CD14-positive monocyte (primary cell): ENCODE measurements at regions not wholly inside any gene's neighbourhood (a gene's known extent, or its start where the extent isn't known, plus 50 kb on each side); places are given as distances from the start of the nearest gene placed in this dataset.

ENCODE experiments used
- DNase-seq, 3 donors: peaks; one replicate each; pipeline ENCODE4 v3.0.0-alpha.2; 2011 to 2022
- H2AFZ ChIP-seq: 2 replicates; pipeline ENCODE4 v1.6.0; 2012; ENCODE audit warnings: mild to moderate bottlenecking, low read depth, low read length, inconsistent platforms; ENCODE audit not compliant: insufficient read depth, poor library complexity, severe bottlenecking
- H3K27ac ChIP-seq, 2 donors: 1 replicate in 1 of 2; 2 replicates in 1 of 2; pipeline ENCODE4 v1.5.1; 2012 to 2013; ENCODE audit warnings: low read length in 2 of 2, control low read depth in 1 of 2, inconsistent platforms in 1 of 2, low read depth in 1 of 2, mild to moderate bottlenecking in 1 of 2
- H3K27me3 ChIP-seq, 2 donors: one replicate each; pipeline versions ENCODE4 v1.6.0 to v1.6.1; 2011 to 2013; ENCODE audit warnings: low read length in 2 of 2; ENCODE audit not compliant: control insufficient read depth in 2 of 2, insufficient read depth in 2 of 2
- H3K36me3 ChIP-seq, 2 donors: replicated peaks in 1 of 2; 1 replicate in 1 of 2; 2 replicates in 1 of 2; pipeline versions ENCODE4 v1.5.1 to v1.6.1; 2012 to 2013; ENCODE audit warnings: low read length in 2 of 2, control low read depth in 1 of 2, inconsistent platforms in 1 of 2, mild to moderate bottlenecking in 1 of 2; ENCODE audit not compliant: insufficient read depth in 2 of 2, control insufficient read depth in 1 of 2
- H3K4me1 ChIP-seq, 2 donors: 1 replicate in 1 of 2; 2 replicates in 1 of 2; pipeline versions ENCODE4 v1.5.1 to v1.6.1; 2012 to 2013; ENCODE audit warnings: low read length in 2 of 2, control low read depth in 1 of 2, inconsistent platforms in 1 of 2, mild to moderate bottlenecking in 1 of 2, moderate library complexity in 1 of 2; ENCODE audit not compliant: insufficient read depth in 2 of 2, control insufficient read depth in 1 of 2
- H3K4me2 ChIP-seq: replicated peaks from 2 replicates; pipeline ENCODE3; 2012; ENCODE audit warnings: low read length, moderate library complexity, mild to moderate bottlenecking; ENCODE audit not compliant: poor library complexity, severe bottlenecking; ENCODE audit errors: extremely low read depth
- H3K4me3 ChIP-seq, 3 experiments: fragments of 200-600 bp in 1 of 3; sonication (generic) in 1 of 3; replicated peaks in 1 of 3; 1 replicate in 2 of 3; 2 replicates in 1 of 3; pipeline ENCODE4 v1.5.1; 2011 to 2013; ENCODE audit warnings: low read length in 3 of 3, mild to moderate bottlenecking in 3 of 3, control low read depth in 2 of 3, low read depth in 2 of 3, inconsistent platforms in 1 of 3, moderate library complexity in 1 of 3
- H3K79me2 ChIP-seq: 2 replicates; pipeline ENCODE4 v1.6.0; 2012; ENCODE audit warnings: mild to moderate bottlenecking, control low read depth, inconsistent platforms, low read length, moderate library complexity; ENCODE audit not compliant: insufficient read depth
- H3K9ac ChIP-seq: 2 replicates; pipeline ENCODE4 v1.6.0; 2017; ENCODE audit warnings: low read length, mild to moderate bottlenecking; ENCODE audit not compliant: insufficient read depth, poor library complexity, severe bottlenecking
- H3K9me3 ChIP-seq, 2 donors: replicated peaks in 1 of 2; 1 replicate in 1 of 2; 2 replicates in 1 of 2; pipeline versions ENCODE4 v1.5.1 to v1.6.1; 2012 to 2013; ENCODE audit warnings: low read length in 2 of 2, control low read depth in 1 of 2; ENCODE audit not compliant: control insufficient read depth in 1 of 2, insufficient read depth in 1 of 2
- H4K20me1 ChIP-seq: 2 replicates; pipeline ENCODE4 v1.6.0; 2012; ENCODE audit warnings: mild to moderate bottlenecking, low read length, control low read depth, moderate library complexity; ENCODE audit not compliant: insufficient read depth
- H3K27ac Mint-ChIP-seq, 7 donors: one replicate each; pipeline ENCODE4 v1.8.0; 2020; ENCODE audit warnings: mild to moderate bottlenecking in 7 of 7, mixed read lengths in 7 of 7, moderate library complexity in 6 of 7, inconsistent platforms in 2 of 7
- H3K27me3 Mint-ChIP-seq, 3 donors: one replicate each; pipeline ENCODE4 v1.8.0; 2021 to 2022; ENCODE audit warnings: low read depth in 3 of 3, mild to moderate bottlenecking in 3 of 3, mixed read lengths in 3 of 3, moderate library complexity in 3 of 3, inconsistent platforms in 1 of 3
- H3K36me3 Mint-ChIP-seq, 2 donors: one replicate each; pipeline ENCODE4 v1.8.0; 2020; ENCODE audit warnings: mixed read lengths in 2 of 2, inconsistent platforms in 1 of 2, mild to moderate bottlenecking in 1 of 2
- H3K4me1 Mint-ChIP-seq: one replicate; pipeline ENCODE4 v1.8.0; 2020; ENCODE audit warnings: mild to moderate bottlenecking, mixed read lengths
- H3K4me3 Mint-ChIP-seq, 2 donors: one replicate each; pipeline ENCODE4 v1.8.0; 2020; ENCODE audit warnings: mild to moderate bottlenecking in 2 of 2, mixed read lengths in 2 of 2, moderate library complexity in 1 of 2
- H3K9me3 Mint-ChIP-seq, 7 donors: one replicate each; pipeline ENCODE4 v1.8.0; 2020 to 2022; ENCODE audit warnings: mixed read lengths in 7 of 7, mild to moderate bottlenecking in 6 of 7, moderate library complexity in 6 of 7, inconsistent platforms in 2 of 7
- whole genome bisulfite sequencing: methylation state at CpG from one replicate; pipeline ENCODE4 v1.1.5; 2013; ENCODE audit warnings: missing lambda C conversion rate; ENCODE audit not compliant: insufficient coverage; 5-methylcytosine and 5-hydroxymethylcytosine counted together
- intact Hi-C, 2 donors: fragments of 100-400 bp; cut with micrococcal nuclease; formaldehyde crosslinking; loops; one replicate each; pipeline versions ENCODE4 v1.15.0 to v1.15.1; 2023
- TF ChIP-seq, protein P1 (sequence below): fragments of 200-600 bp; IDR thresholded peaks from one replicate; pipeline ENCODE4 v1.8.0; 2022; ENCODE audit warnings: antibody characterized with exemption, mild to moderate bottlenecking

DNA sequence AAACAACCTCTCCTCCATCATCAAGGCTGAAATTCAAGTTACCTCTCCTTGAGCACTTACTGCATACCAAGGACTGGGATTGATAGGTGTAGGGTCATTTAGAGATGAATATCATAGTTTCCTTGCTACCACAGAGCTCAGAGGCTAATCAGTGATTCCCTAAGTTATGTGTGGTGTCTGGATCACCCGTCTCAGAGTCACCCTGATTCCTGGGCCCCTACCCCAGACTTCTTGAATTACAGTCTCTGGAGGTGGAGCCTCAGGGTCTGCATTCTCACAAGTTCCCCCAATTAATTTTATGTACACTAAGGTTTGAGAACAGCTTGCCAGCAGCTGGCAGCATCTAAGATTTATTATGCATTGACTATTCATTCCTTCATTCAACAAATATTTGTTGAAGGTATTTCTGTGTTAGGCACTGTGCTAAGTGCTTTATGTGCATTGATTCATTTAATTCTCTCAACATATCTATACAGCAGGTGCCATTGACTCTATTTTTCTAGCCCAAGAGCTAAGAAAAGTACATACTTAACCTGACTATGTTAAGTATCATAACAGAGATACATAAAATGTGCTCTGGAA lies 182.9 kb upstream of the FGGY start:
- TF ChIP-seq, protein P1, sequence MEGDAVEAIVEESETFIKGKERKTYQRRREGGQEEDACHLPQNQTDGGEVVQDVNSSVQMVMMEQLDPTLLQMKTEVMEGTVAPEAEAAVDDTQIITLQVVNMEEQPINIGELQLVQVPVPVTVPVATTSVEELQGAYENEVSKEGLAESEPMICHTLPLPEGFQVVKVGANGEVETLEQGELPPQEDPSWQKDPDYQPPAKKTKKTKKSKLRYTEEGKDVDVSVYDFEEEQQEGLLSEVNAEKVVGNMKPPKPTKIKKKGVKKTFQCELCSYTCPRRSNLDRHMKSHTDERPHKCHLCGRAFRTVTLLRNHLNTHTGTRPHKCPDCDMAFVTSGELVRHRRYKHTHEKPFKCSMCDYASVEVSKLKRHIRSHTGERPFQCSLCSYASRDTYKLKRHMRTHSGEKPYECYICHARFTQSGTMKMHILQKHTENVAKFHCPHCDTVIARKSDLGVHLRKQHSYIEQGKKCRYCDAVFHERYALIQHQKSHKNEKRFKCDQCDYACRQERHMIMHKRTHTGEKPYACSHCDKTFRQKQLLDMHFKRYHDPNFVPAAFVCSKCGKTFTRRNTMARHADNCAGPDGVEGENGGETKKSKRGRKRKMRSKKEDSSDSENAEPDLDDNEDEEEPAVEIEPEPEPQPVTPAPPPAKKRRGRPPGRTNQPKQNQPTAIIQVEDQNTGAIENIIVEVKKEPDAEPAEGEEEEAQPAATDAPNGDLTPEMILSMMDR: no peak
- H3K36me3 Mint-ChIP-seq: no peaks in the 10 kb centered on the region
- H3K79me2 ChIP-seq: no peaks in the 10 kb centered on the region
- H3K27me3 ChIP-seq: no peaks in the 10 kb centered on the region
- no peaks in the 10 kb centered on the region for H3K9me3 ChIP-seq
- H3K27ac ChIP-seq: no peak overlapping the region
- no peak for DNase-seq
- intact Hi-C loops: no loop called here
- H3K4me3 Mint-ChIP-seq: no peak overlapping the region
- H2AFZ ChIP-seq: no peak overlapping the region
- H3K9me3 Mint-ChIP-seq: no peaks in the 10 kb centered on the region
- H3K27me3 Mint-ChIP-seq: peaks cover 1 to 2% (median 1%) of the 10 kb centered on the region in 3 donors
- no peaks in the 10 kb centered on the region for H3K4me1 ChIP-seq
- peaks cover 3% of the 10 kb centered on the region for H3K4me1 Mint-ChIP-seq
- no CpG with 5 or more reads among the region's 1 CpG for WGBS
- no peak overlapping the region for H3K9ac ChIP-seq
- H3K27ac Mint-ChIP-seq: no peak overlapping the region
- H4K20me1 ChIP-seq: no peaks in the 10 kb centered on the region
- no peak overlapping the region for H3K4me3 ChIP-seq
- H3K36me3 ChIP-seq: no peaks in the 10 kb centered on the region
- H3K4me2 ChIP-seq: no peak overlapping the region

DNA sequence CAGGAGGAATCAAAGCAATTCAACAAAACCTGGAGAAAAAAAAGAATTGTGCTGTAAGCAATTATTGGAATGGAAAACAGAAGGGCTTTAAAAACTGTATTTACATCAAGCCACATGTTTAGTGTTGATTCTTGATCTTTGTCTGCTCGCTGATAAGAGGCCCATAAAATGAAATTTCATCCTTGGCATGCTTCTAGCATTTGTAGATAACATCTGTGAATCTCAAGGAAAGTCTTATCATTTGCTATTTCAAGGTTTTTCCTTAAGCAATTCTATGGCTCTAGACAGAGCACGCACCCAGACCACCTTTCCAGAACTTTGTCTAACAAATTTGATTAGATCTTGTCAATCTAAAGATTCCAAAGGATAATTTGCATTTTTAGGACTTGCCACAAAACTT lies 181.0 kb upstream of the FGGY start:
- H3K79me2 ChIP-seq: no peaks in the 10 kb centered on the region
- no peaks in the 10 kb centered on the region for H3K27me3 ChIP-seq
- Mint-ChIP-seq H3K9me3 (no peaks in the 10 kb centered on the region), H3K4me3 (no peak overlapping the region), H3K4me1 (peaks cover 3% of the 10 kb centered on the region), H3K27ac (no peak overlapping the region), H3K36me3 (no peaks in the 10 kb centered on the region), H3K27me3 (peaks cover 1 to 2% (median 1%) of the 10 kb centered on the region in 3 donors)
- no CpG with 5 or more reads among the region's 2 CpGs for WGBS
- no peak overlapping the region for H3K4me2 ChIP-seq
- H2AFZ ChIP-seq: no peak overlapping the region
- no peak overlapping the region for H3K27ac ChIP-seq
- H3K9ac ChIP-seq: no peak overlapping the region
- no peaks in the 10 kb centered on the region for H4K20me1 ChIP-seq
- TF ChIP-seq, protein P1: no peak
- H3K9me3 ChIP-seq: no peaks in the 10 kb centered on the region
- no peaks in the 10 kb centered on the region for H3K4me1 ChIP-seq
- DNase-seq: no peak
- intact Hi-C loops: no loop called here
- no peaks in the 10 kb centered on the region for H3K36me3 ChIP-seq
- H3K4me3 ChIP-seq: no peak overlapping the region
